Suppressor macrophage treated with lipopolysaccharide for 1 hour (primary cell): ENCODE measurements at regions not wholly inside any gene's neighbourhood (a gene's known extent, or its start where the extent isn't known, plus 50 kb on each side); places are given as distances from the start of the nearest gene placed in this dataset.
"Not testable (repeated sequence)": the region's sequence is repeated elsewhere in the genome, so short reads cannot be mapped to it uniquely, and the experiment has no call there.

Experiments used
- DNase-seq, 3 donors: peaks; one replicate each; pipeline ENCODE4 v3.0.0-alpha.2; 2020 to 2022

GRCh38 chr6:43882690-43883448 is 112.9 kb downstream of the VEGFA start:
- DNase-seq, result not testable (repeated sequence)

GRCh38 chr6:43880236-43881137 is 110.5 kb downstream of the VEGFA start:
- DNase-seq, result no peak

GRCh38 chr6:43879722-43880121 is 109.7 kb downstream of the VEGFA start:
- no peak for DNase-seq

GRCh38 chr6:43878823-43879495 is 108.9 kb downstream of the VEGFA start:
- no peak for DNase-seq

- DNase-seq, result no peak
These were observed 108.2 kb downstream of the VEGFA start for GRCh38 chr6:43878127-43878634.

- DNase-seq, result no peak
These were observed 107.6 kb downstream of the VEGFA start for GRCh38 chr6:43877463-43878126.

- DNase-seq, result no peak
These were observed 107.0 kb downstream of the VEGFA start for GRCh38 chr6:43877036-43877435.

- no peak for DNase-seq
These were observed 106.6 kb downstream of the VEGFA start for GRCh38 chr6:43876602-43877001.

GRCh38 chr6:43875849-43876572 is 106.0 kb downstream of the VEGFA start:
- no peak for DNase-seq

- DNase-seq, result no peak
These were observed 105.0 kb downstream of the VEGFA start for GRCh38 chr6:43874814-43875590.

- no peak for DNase-seq
These were observed 104.0 kb downstream of the VEGFA start for GRCh38 chr6:43873806-43874714.

- no peak for DNase-seq
These were observed 101.9 kb downstream of the VEGFA start for GRCh38 chr6:43871933-43872332.

- no peak for DNase-seq
These were observed 101.3 kb downstream of the VEGFA start for GRCh38 chr6:43871284-43871683.

GRCh38 chr6:43870660-43871061 is 100.7 kb downstream of the VEGFA start:
- DNase-seq, result peak; percentile 28 to 46 (median 29)

- DNase-seq, result no peak
These were observed 100.0 kb downstream of the VEGFA start for GRCh38 chr6:43869792-43870659.

GRCh38 chr6:43869079-43869710 is 99.2 kb downstream of the VEGFA start:
- DNase-seq, result no peak

GRCh38 chr6:43868467-43868866 is 98.5 kb downstream of the VEGFA start:
- no peak for DNase-seq

GRCh38 chr6:43867996-43868395 is 98.0 kb downstream of the VEGFA start:
- no peak for DNase-seq
